Nephron (organoid): ENCODE measurements at regions not wholly inside any gene's neighbourhood (a gene's known extent, or its start where the extent isn't known, plus 50 kb on each side); places are given as distances from the start of the nearest gene placed in this dataset.

Experiments
- H3K27ac Mint-ChIP-seq, 3 experiments: 2 replicates each; pipeline ENCODE4 v1.8.0; 2020; ENCODE audit warnings: mixed read lengths in 3 of 3, mild to moderate bottlenecking in 2 of 3, moderate library complexity in 1 of 3
- H3K27me3 Mint-ChIP-seq: 2 replicates; pipeline ENCODE4 v1.8.0; 2021; ENCODE audit warnings: low read depth, mild to moderate bottlenecking, moderate library complexity, mixed read lengths
- H3K36me3 Mint-ChIP-seq: 2 replicates; pipeline ENCODE4 v1.8.0; 2020; ENCODE audit warnings: low read depth, mixed read lengths
- H3K4me1 Mint-ChIP-seq: 2 replicates; pipeline ENCODE4 v1.8.0; 2020; ENCODE audit warnings: mixed read lengths
- H3K4me3 Mint-ChIP-seq, 3 experiments: 2 replicates each; pipeline ENCODE4 v1.8.0; 2020; ENCODE audit warnings: mild to moderate bottlenecking in 3 of 3, mixed read lengths in 3 of 3, moderate library complexity in 2 of 3
- H3K9me3 Mint-ChIP-seq: 2 replicates; pipeline ENCODE4 v1.8.0; 2020; ENCODE audit warnings: mixed read lengths
- TF ChIP-seq, protein P1 (sequence below), 3 experiments: fragments of 200-600 bp; sonication (generic); IDR thresholded peaks; one replicate each; pipeline ENCODE4 v1.5.0; 2021; ENCODE audit warnings: antibody characterized with exemption in 3 of 3; ENCODE audit not compliant: unreplicated experiment in 3 of 3

GRCh38 chr3:111301238-111301798 is 229.7 kb downstream of the NECTIN3 start:
- Mint-ChIP-seq H3K4me1 (no peaks in the 10 kb centered on the region), H3K9me3 (no peaks in the 10 kb centered on the region), H3K27ac (no peak overlapping the region), H3K4me3 (no peak overlapping the region), H3K36me3 (no peaks in the 10 kb centered on the region), H3K27me3 (no peaks in the 10 kb centered on the region)
- TF ChIP-seq, protein P1, sequence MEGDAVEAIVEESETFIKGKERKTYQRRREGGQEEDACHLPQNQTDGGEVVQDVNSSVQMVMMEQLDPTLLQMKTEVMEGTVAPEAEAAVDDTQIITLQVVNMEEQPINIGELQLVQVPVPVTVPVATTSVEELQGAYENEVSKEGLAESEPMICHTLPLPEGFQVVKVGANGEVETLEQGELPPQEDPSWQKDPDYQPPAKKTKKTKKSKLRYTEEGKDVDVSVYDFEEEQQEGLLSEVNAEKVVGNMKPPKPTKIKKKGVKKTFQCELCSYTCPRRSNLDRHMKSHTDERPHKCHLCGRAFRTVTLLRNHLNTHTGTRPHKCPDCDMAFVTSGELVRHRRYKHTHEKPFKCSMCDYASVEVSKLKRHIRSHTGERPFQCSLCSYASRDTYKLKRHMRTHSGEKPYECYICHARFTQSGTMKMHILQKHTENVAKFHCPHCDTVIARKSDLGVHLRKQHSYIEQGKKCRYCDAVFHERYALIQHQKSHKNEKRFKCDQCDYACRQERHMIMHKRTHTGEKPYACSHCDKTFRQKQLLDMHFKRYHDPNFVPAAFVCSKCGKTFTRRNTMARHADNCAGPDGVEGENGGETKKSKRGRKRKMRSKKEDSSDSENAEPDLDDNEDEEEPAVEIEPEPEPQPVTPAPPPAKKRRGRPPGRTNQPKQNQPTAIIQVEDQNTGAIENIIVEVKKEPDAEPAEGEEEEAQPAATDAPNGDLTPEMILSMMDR (IDR thresholded peaks at IDR 0.05; ENCODE audit: unreplicated experiment in 3 of 3) = no peak

GRCh38 chr3:111302063-111302462 is 230.4 kb downstream of the NECTIN3 start:
- H3K36me3 Mint-ChIP-seq = no peaks in the 10 kb centered on the region
- no peaks in the 10 kb centered on the region for H3K9me3 Mint-ChIP-seq
- TF ChIP-seq, protein P1 (IDR thresholded peaks at IDR 0.05; ENCODE audit: unreplicated experiment in 3 of 3) = no peak
- H3K4me3 Mint-ChIP-seq = no peak overlapping the region
- H3K27ac Mint-ChIP-seq = no peak overlapping the region
- no peaks in the 10 kb centered on the region for H3K4me1 Mint-ChIP-seq
- H3K27me3 Mint-ChIP-seq = no peaks in the 10 kb centered on the region

DNA sequence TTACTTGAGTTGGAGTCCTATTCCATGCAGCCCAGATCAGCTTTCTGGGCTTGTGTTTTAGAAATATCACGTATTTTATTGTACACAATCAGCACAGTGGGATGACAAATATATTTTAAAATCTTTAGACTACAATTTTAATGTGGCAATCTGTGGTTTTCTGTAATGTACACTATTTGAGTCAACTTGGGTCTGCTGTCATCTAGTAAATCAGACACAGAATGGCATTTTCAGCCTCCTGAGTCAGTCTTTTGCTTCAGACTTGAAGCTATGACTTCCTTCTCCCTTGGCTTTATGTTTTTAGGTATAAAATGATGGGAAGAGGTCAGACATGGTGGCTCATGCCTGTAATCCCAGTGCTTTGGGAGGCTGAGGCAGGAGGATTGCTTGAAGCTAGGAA is 232.1 kb downstream of the NECTIN3 start:
- H3K4me1 Mint-ChIP-seq = no peaks in the 10 kb centered on the region
- TF ChIP-seq, protein P1 (IDR thresholded peaks at IDR 0.05; ENCODE audit: unreplicated experiment in 3 of 3) = no peak

DNA sequence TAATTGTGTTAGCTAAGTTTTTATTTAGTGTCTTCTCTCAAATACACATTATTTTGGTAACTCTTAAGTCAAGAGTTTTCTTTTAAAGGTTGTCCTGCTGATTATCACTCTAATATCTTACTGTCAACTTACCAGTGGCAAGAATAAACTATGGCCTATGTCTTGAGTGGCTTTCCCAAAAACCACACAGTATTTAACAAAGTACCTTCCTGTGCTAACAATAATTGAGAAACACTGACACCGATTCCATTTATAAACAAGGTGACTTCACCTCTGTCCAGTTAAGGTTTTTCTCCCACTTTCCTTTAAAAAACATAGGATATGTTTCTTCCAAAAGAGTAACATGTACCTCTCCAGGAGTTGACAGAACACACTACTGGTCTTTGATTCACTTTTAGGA is 234.3 kb upstream of the CD96 start:
- Mint-ChIP-seq H3K9me3 (no peaks in the 10 kb centered on the region), H3K4me3 (no peak overlapping the region), H3K27ac (no peak overlapping the region), H3K36me3 (no peaks in the 10 kb centered on the region), H3K4me1 (peaks cover 7% of the 10 kb centered on the region), H3K27me3 (no peaks in the 10 kb centered on the region)
- TF ChIP-seq, protein P1 (IDR thresholded peaks at IDR 0.05; ENCODE audit: unreplicated experiment in 3 of 3) = no peak

More for the DNA sequence above, 232.1 kb downstream of the NECTIN3 start:
- Mint-ChIP-seq H3K4me3 (no peak overlapping the region), H3K27ac (no peak overlapping the region), H3K9me3 (no peaks in the 10 kb centered on the region), H3K36me3 (no peaks in the 10 kb centered on the region), H3K27me3 (no peaks in the 10 kb centered on the region)

DNA sequence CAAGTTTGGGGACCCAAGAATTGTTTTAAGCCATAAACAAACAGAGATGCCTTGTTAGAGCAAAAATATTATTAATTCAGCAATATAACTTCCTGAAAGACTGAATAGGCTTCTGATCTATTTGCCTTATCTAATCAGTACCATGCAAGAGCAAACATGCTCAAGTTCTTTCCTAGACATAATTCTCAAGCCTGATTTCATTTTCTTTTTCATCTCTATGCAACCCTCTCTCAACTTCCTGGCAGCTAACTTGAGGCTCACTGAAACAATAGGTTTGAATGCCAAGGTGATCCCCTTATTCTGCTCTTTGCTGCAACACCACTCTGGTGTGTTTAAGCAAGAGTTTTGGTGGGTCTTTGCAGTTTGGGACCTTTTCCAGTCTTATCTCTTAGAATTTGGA is 230.9 kb upstream of the CD96 start:
- Mint-ChIP-seq H3K36me3 (no peaks in the 10 kb centered on the region), H3K9me3 (no peaks in the 10 kb centered on the region), H3K27ac (no peak overlapping the region), H3K4me3 (no peak overlapping the region), H3K27me3 (no peaks in the 10 kb centered on the region), H3K4me1 (peaks cover 18% of the 10 kb centered on the region)
- TF ChIP-seq, protein P1 (IDR thresholded peaks at IDR 0.05; ENCODE audit: unreplicated experiment in 3 of 3) = no peak

GRCh38 chr3:111311709-111312235 is 230.2 kb upstream of the CD96 start:
- Mint-ChIP-seq H3K4me3 (no peak overlapping the region), H3K36me3 (no peaks in the 10 kb centered on the region), H3K27me3 (no peaks in the 10 kb centered on the region), H3K27ac (peak overlapping the region in 1 of 3 experiments; percentile 9), H3K4me1 (peaks cover 18% of the 10 kb centered on the region), H3K9me3 (no peaks in the 10 kb centered on the region)
- TF ChIP-seq, protein P1 (IDR thresholded peaks at IDR 0.05; ENCODE audit: unreplicated experiment in 3 of 3) = no peak
